Neural cell (in vitro differentiated cells): ENCODE measurements at regions not wholly inside any gene's neighbourhood (a gene's known extent, or its start where the extent isn't known, plus 50 kb on each side); places are given as distances from the start of the nearest gene placed in this dataset.

Source experiments
- H2AFZ ChIP-seq: fragments of 200-600, 300-800 bp; sonication (generic), shearing (Covaris generic); 2 replicates; pipeline ENCODE4 v1.6.0; 2014; ENCODE audit warnings: low read depth, mild to moderate bottlenecking, antibody characterized with exemption, low read length, moderate library complexity
- H3F3A ChIP-seq: fragments of 200-600 bp; shearing (Covaris generic); 2 replicates; pipeline ENCODE4 v1.6.1; 2016; ENCODE audit warnings: mild to moderate bottlenecking, moderate library complexity, mixed read lengths, antibody characterized with exemption, low read length; ENCODE audit not compliant: insufficient read depth, poor library complexity, severe bottlenecking
- H3K27ac ChIP-seq: fragments of 200-600, 300-800 bp; sonication (generic), shearing (Covaris generic); 2 replicates; pipeline ENCODE4 v1.5.1; 2014; ENCODE audit warnings: mild to moderate bottlenecking, low read length, moderate library complexity
- H3K27me3 ChIP-seq: fragments of 300-800, 200-600 bp; sonication (generic), shearing (Covaris generic); 2 replicates; pipeline ENCODE4 v1.6.0; 2014; ENCODE audit warnings: mild to moderate bottlenecking, low read depth, low read length, moderate library complexity; ENCODE audit not compliant: insufficient read depth
- H3K36me3 ChIP-seq: fragments of 300-800, 200-600 bp; sonication (generic), shearing (Covaris generic); 2 replicates; pipeline ENCODE4 v1.5.1; 2014; ENCODE audit warnings: mild to moderate bottlenecking, antibody characterized with exemption, low read length, moderate library complexity; ENCODE audit not compliant: insufficient read depth
- H3K4me2 ChIP-seq: fragments of 300-800, 200-600 bp; sonication (generic), shearing (Covaris generic); 2 replicates; pipeline ENCODE4 v1.6.0; 2014; ENCODE audit warnings: mild to moderate bottlenecking, low read length
- H3K4me3 ChIP-seq: fragments of 300-800, 200-600 bp; sonication (generic), shearing (Covaris generic); 2 replicates; pipeline ENCODE4 v1.5.1; 2014; ENCODE audit warnings: mild to moderate bottlenecking, low read length, moderate library complexity
- H3K79me2 ChIP-seq: fragments of 200-600 bp; shearing (Covaris generic); replicated peaks from 2 replicates; pipeline ENCODE4 v1.6.0; 2014; ENCODE audit warnings: mild to moderate bottlenecking, low read length, moderate library complexity; ENCODE audit not compliant: insufficient read depth
- H3K9ac ChIP-seq: fragments of 300-800, 200-600 bp; sonication (generic), shearing (Covaris generic); 2 replicates; pipeline ENCODE4 v1.6.1; 2016; ENCODE audit warnings: mild to moderate bottlenecking, low read length, mixed read lengths
- H3K9me2 ChIP-seq: fragments of 200-600 bp; shearing (Covaris generic); 2 replicates; pipeline ENCODE4 v1.6.1; 2016; ENCODE audit warnings: mild to moderate bottlenecking, low read length, mixed read lengths; ENCODE audit not compliant: insufficient read depth
- H3K9me3 ChIP-seq: fragments of 200-600, 300-800 bp; sonication (generic), shearing (Covaris generic); 2 replicates; pipeline ENCODE4 v1.6.1; 2016; ENCODE audit warnings: mild to moderate bottlenecking, mixed run types, low read length, moderate library complexity, mixed read lengths
- H4K20me1 ChIP-seq: fragments of 200-600 bp; shearing (Covaris generic); 2 replicates; pipeline ENCODE4 v1.6.1; 2016; ENCODE audit warnings: mild to moderate bottlenecking, mixed run types; ENCODE audit not compliant: insufficient read depth
- CTCF ChIP-seq: fragments of 450-650 bp; IDR thresholded peaks from 2 replicates; pipeline ENCODE4 v1.5.1; 2014; ENCODE audit warnings: antibody characterized with exemption, mild to moderate bottlenecking, moderate library complexity; ENCODE audit not compliant: poor library complexity, severe bottlenecking
- EP300 ChIP-seq: fragments of 450-650 bp; conservative IDR thresholded peaks from 2 replicates; pipeline ENCODE4 v1.6.1; 2014; ENCODE audit warnings: antibody characterized with exemption, mild to moderate bottlenecking, moderate library complexity; ENCODE audit not compliant: poor library complexity, severe bottlenecking
- EZH2 ChIP-seq: fragments of 200-600, 300-800 bp; shearing (Covaris generic), sonication (generic); IDR thresholded peaks from 2 replicates; pipeline ENCODE4 v1.6.1; 2014; ENCODE audit warnings: antibody characterized with exemption, low read length, borderline replicate concordance, mild to moderate bottlenecking; ENCODE audit not compliant: insufficient read depth, poor library complexity, severe bottlenecking
- MXI1 ChIP-seq: fragments of 450-650 bp; conservative IDR thresholded peaks from 2 replicates; pipeline ENCODE4 v1.6.1; 2014; ENCODE audit warnings: antibody characterized with exemption, mild to moderate bottlenecking; ENCODE audit not compliant: poor library complexity, severe bottlenecking
- POLR2AphosphoS5 ChIP-seq: IDR thresholded peaks from 2 replicates; pipeline ENCODE4 v1.6.1; 2012
- RAD21 ChIP-seq: fragments of 450-650 bp; conservative IDR thresholded peaks from 2 replicates; pipeline ENCODE4 v1.6.1; 2014; ENCODE audit warnings: antibody characterized with exemption, mild to moderate bottlenecking, moderate library complexity
- REST ChIP-seq: IDR thresholded peaks from 2 replicates; pipeline ENCODE4 v1.6.1; 2012; ENCODE audit warnings: borderline replicate concordance
- SMC3 ChIP-seq: fragments of 450-650 bp; conservative IDR thresholded peaks from 2 replicates; pipeline ENCODE4 v1.6.1; 2014; ENCODE audit warnings: antibody characterized with exemption, mild to moderate bottlenecking, moderate library complexity; ENCODE audit not compliant: poor library complexity
- TAF1 ChIP-seq: IDR thresholded peaks from 2 replicates; pipeline ENCODE4 v1.6.1; 2012; ENCODE audit warnings: low read depth

GRCh38 chr5:94080390-94080789 lies 339.0 kb upstream of the POU5F2 start:
- Histone ChIP-seq H3K9me3 (no peaks in the 10 kb centered on the region), H3K9me2 (no peaks in the 10 kb centered on the region), H3K27ac (no peak overlapping the region), H3K79me2 (no peaks in the 10 kb centered on the region), H3K9ac (no peak overlapping the region), H3F3A (no peaks in the 10 kb centered on the region), H4K20me1 (no peaks in the 10 kb centered on the region), H3K4me3 (no peak overlapping the region), H3K4me2 (no peak overlapping the region), H3K27me3 (no peaks in the 10 kb centered on the region), H3K36me3 (no peaks in the 10 kb centered on the region), H2AFZ (no peak overlapping the region)
- TF ChIP-seq RAD21 (no peak), TAF1 (no peak), EP300 (no peak), MXI1 (no peak), SMC3 (no peak)

- Histone ChIP-seq H3K4me3 (no peak overlapping the region), H3K9ac (no peak overlapping the region), H4K20me1 (no peaks in the 10 kb centered on the region), H3K9me3 (peaks cover under 1% of the 10 kb centered on the region), H3K4me2 (no peak overlapping the region), H2AFZ (no peak overlapping the region), H3F3A (no peaks in the 10 kb centered on the region), H3K27ac (no peak overlapping the region), H3K36me3 (no peaks in the 10 kb centered on the region), H3K27me3 (no peaks in the 10 kb centered on the region), H3K79me2 (peaks cover 5% of the 10 kb centered on the region), H3K9me2 (no peaks in the 10 kb centered on the region)
- TF ChIP-seq SMC3 (no peak), TAF1 (no peak), REST (no peak), MXI1 (no peak), EP300 (no peak), RAD21 (no peak), POLR2AphosphoS5 (no peak), EZH2 (no peak), CTCF (no peak)
Measured at GRCh38 chr5:94072116-94072515, 330.7 kb upstream of the POU5F2 start.
